ENCODE measurements at regions not wholly inside any gene's neighbourhood (a gene's known extent, or its start where the extent isn't known, plus 50 kb on each side); places are given as distances from the start of the nearest gene placed in this dataset.

DNA sequence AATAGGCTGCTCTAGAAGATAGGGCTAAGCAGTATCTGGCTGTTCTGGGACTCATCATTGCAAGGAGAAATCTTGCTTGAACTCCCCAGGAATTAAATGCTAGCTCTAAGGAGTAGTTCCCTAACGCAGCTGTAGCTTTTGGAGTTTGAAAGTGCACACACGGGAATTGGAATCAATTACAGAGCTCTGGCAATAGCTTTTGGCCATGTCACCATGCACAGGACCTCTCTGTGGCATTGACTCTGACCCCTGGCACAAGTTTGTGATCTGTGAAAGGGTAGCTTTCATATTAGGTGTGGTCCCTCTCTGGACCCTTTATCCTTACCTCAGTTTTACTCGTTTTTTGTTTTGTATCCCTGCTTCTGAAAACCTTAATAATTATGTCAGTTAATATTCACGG, 121.6 kb downstream of the FAT3 start:
- Histone ChIP-seq H2AFZ (ENCODE audit: low read length) (no peak overlapping the region), H3K18ac (ENCODE audit: insufficient read length, low read depth, low read length) (no peak overlapping the region), H3K9me3 (ENCODE audit: control insufficient read depth, low read depth, low read length) (no peaks in the 10 kb centered on the region), H2BK15ac (ENCODE audit: low read depth, low read length) (no peak overlapping the region), H2BK5ac (ENCODE audit: insufficient read length, low read length) (no peak overlapping the region), H3K79me1 (ENCODE audit: insufficient read depth, low read depth, low read length, poor library complexity, severe bottlenecking) (peaks cover 3% of the 10 kb centered on the region), H3K23me2 (ENCODE audit: insufficient read length, low read depth, low read length, poor library complexity, severe bottlenecking) (no peaks in the 10 kb centered on the region), H3K23ac (ENCODE audit: insufficient read length, low read depth, low read length) (no peak overlapping the region), H4K20me1 (ENCODE audit: control insufficient read depth, insufficient read depth, insufficient read length) (no peaks in the 10 kb centered on the region), H4K91ac (ENCODE audit: insufficient read length, low read depth, low read length) (no peak overlapping the region), H3K79me2 (ENCODE audit: insufficient read depth, low read length) (peaks cover 3% of the 10 kb centered on the region), H2AK5ac (ENCODE audit: insufficient read length, low read length) (no peak overlapping the region), H2BK12ac (ENCODE audit: insufficient read length, low read depth, low read length) (no peak overlapping the region), H3K9ac (ENCODE audit: extremely low read depth, insufficient read length, low read length) (no peak overlapping the region), H3K27ac (ENCODE audit: insufficient read length, low read depth, low read length) (no peak overlapping the region), H2BK20ac (ENCODE audit: low read depth, low read length, poor library complexity, severe bottlenecking) (no peak overlapping the region), H4K8ac (replicated peaks; ENCODE audit: insufficient read length, low read depth, low read length) (no peak overlapping the region), H4K5ac (ENCODE audit: insufficient read length, low read depth, low read length) (no peak overlapping the region), H3T11ph (ENCODE audit: low read length) (no peak overlapping the region), H3K27me3 (ENCODE audit: insufficient read depth, low read length) (0 out of 2 replicates have a peak, but pooled peaks cover 2% of the 10 kb centered on the region), H3K4ac (ENCODE audit: low read depth, low read length) (no peak overlapping the region), H3K4me1 (ENCODE audit: insufficient read depth, low read length) (peaks cover 18% of the 10 kb centered on the region), H3K14ac (ENCODE audit: insufficient read depth, low read length) (no peak overlapping the region), H3K4me2 (ENCODE audit: insufficient read depth, insufficient read length, low read length) (no peak overlapping the region), H3K56ac (ENCODE audit: insufficient read length, low read depth, low read length) (no peak overlapping the region), H2BK120ac (ENCODE audit: low read depth, low read length, poor library complexity, severe bottlenecking) (no peak overlapping the region)
- H3K27me3 Mint-ChIP-seq (ENCODE audit: low read depth) = no peaks in the 10 kb centered on the region
- DNase-seq = no peak
- peaks cover 42 to 46% of the 10 kb centered on the region in 2 experiments for H3K4me1 Mint-ChIP-seq
- WGBS (ENCODE audit: extremely low coverage, insufficient read length, low lambda C conversion rate) = no CpG with 5 or more reads among the region's 4 CpGs
- peaks cover 0 to 3% (median 0%) of the 10 kb centered on the region in 3 experiments; a peak in 1 of 7 replicates for H3K36me3 Mint-ChIP-seq (ENCODE audit: insufficient read depth in 1 of 3, low read depth in 3 of 3)
- no peaks in the 10 kb centered on the region for H3K9me3 Mint-ChIP-seq
- no peak overlapping the region for H3K4me3 Mint-ChIP-seq
- H3K27ac Mint-ChIP-seq = no peak overlapping the region
- TF ChIP-seq, protein P1, sequence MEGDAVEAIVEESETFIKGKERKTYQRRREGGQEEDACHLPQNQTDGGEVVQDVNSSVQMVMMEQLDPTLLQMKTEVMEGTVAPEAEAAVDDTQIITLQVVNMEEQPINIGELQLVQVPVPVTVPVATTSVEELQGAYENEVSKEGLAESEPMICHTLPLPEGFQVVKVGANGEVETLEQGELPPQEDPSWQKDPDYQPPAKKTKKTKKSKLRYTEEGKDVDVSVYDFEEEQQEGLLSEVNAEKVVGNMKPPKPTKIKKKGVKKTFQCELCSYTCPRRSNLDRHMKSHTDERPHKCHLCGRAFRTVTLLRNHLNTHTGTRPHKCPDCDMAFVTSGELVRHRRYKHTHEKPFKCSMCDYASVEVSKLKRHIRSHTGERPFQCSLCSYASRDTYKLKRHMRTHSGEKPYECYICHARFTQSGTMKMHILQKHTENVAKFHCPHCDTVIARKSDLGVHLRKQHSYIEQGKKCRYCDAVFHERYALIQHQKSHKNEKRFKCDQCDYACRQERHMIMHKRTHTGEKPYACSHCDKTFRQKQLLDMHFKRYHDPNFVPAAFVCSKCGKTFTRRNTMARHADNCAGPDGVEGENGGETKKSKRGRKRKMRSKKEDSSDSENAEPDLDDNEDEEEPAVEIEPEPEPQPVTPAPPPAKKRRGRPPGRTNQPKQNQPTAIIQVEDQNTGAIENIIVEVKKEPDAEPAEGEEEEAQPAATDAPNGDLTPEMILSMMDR (conservative IDR thresholded peaks at IDR 0.05) = no peak
